ENCODE measurements at regions not wholly inside any gene's neighbourhood (a gene's known extent, or its start where the extent isn't known, plus 50 kb on each side); places are given as distances from the start of the nearest gene placed in this dataset.
A peak's percentile ranks its signal among the peaks of the same experiment; 100 is the strongest.

GRCh38 chr2:66689456-66690051 lies 254.6 kb downstream of the MEIS1 start:
- Histone ChIP-seq H3K4me1 (ENCODE audit: control insufficient read depth in 1 of 2, insufficient read depth in 2 of 2, low read length in 2 of 2) (peaks cover 1 to 2% of the 10 kb centered on the region in 2 experiments), H3K4me2 (ENCODE audit: low read length) (no peak overlapping the region), H3K27ac (ENCODE audit: low read depth, low read length) (no peak overlapping the region), H2BK12ac (ENCODE audit: low read length) (no peak overlapping the region), H3K27me3 (ENCODE audit: insufficient read depth, low read length) (no peaks in the 10 kb centered on the region), H2BK120ac (ENCODE audit: insufficient read depth, low read length, poor library complexity) (no peak overlapping the region), H3K23ac (ENCODE audit: low read length) (no peak overlapping the region), H3K36me3 (ENCODE audit: control insufficient read depth in 1 of 2, insufficient read depth in 2 of 2, low read length in 2 of 2) (no peaks in the 10 kb centered on the region), H2AFZ (ENCODE audit: insufficient read depth, low read length, poor library complexity) (no peak overlapping the region), H4K8ac (ENCODE audit: low read depth, low read length) (no peak overlapping the region), H3K14ac (ENCODE audit: low read length) (no peak overlapping the region), H3K4ac (ENCODE audit: low read depth, low read length) (no peak overlapping the region), H4K91ac (ENCODE audit: low read depth, low read length) (no peak overlapping the region), H3K18ac (ENCODE audit: low read length) (no peak overlapping the region), H3K79me1 (ENCODE audit: low read length) (no peaks in the 10 kb centered on the region), H4K12ac (ENCODE audit: low read depth, low read length) (no peak overlapping the region), H3K4me3 (ENCODE audit: low read depth, low read length) (no peak overlapping the region), H3K79me2 (ENCODE audit: control insufficient read depth, insufficient read depth, low read length, poor library complexity) (no peaks in the 10 kb centered on the region), H2BK5ac (ENCODE audit: low read depth, low read length, poor library complexity) (no peak overlapping the region), H3K9ac (ENCODE audit: low read length) (no peak overlapping the region), H3K9me3 (ENCODE audit: insufficient read depth, low read depth, low read length) (no peaks in the 10 kb centered on the region), H2AK5ac (ENCODE audit: low read length) (no peak overlapping the region)
- WGBS (ENCODE audit: extremely low coverage, insufficient coverage, insufficient read length): no CpG with 5 or more reads among the region's 5 CpGs
- DNase-seq: no peak

GRCh38 chr2:66691031-66691965 lies 256.4 kb downstream of the MEIS1 start:
- Histone ChIP-seq H3K9ac (ENCODE audit: low read length) (no peak overlapping the region), H3K27ac (ENCODE audit: low read depth, low read length) (no peak overlapping the region), H3K4me3 (ENCODE audit: low read depth, low read length) (no peak overlapping the region), H3K27me3 (ENCODE audit: insufficient read depth, low read length) (no peaks in the 10 kb centered on the region), H3K4ac (ENCODE audit: low read depth, low read length) (no peak overlapping the region), H2BK5ac (ENCODE audit: low read depth, low read length, poor library complexity) (no peak overlapping the region), H3K9me3 (ENCODE audit: insufficient read depth, low read depth, low read length) (no peaks in the 10 kb centered on the region), H2AFZ (ENCODE audit: insufficient read depth, low read length, poor library complexity) (no peak overlapping the region), H3K36me3 (ENCODE audit: control insufficient read depth in 1 of 2, insufficient read depth in 2 of 2, low read length in 2 of 2) (no peaks in the 10 kb centered on the region), H4K91ac (ENCODE audit: low read depth, low read length) (no peak overlapping the region), H2AK5ac (ENCODE audit: low read length) (no peak overlapping the region), H3K79me1 (ENCODE audit: low read length) (no peaks in the 10 kb centered on the region), H4K8ac (ENCODE audit: low read depth, low read length) (no peak overlapping the region), H3K14ac (ENCODE audit: low read length) (no peak overlapping the region), H4K12ac (ENCODE audit: low read depth, low read length) (no peak overlapping the region), H3K4me1 (ENCODE audit: control insufficient read depth in 1 of 2, insufficient read depth in 2 of 2, low read length in 2 of 2) (peaks cover 1 to 2% of the 10 kb centered on the region in 2 experiments), H2BK120ac (ENCODE audit: insufficient read depth, low read length, poor library complexity) (no peak overlapping the region), H2BK12ac (ENCODE audit: low read length) (no peak overlapping the region), H3K18ac (ENCODE audit: low read length) (no peak overlapping the region), H3K79me2 (ENCODE audit: control insufficient read depth, insufficient read depth, low read length, poor library complexity) (no peaks in the 10 kb centered on the region), H3K23ac (ENCODE audit: low read length) (no peak overlapping the region), H3K4me2 (ENCODE audit: low read length) (no peak overlapping the region)
- no CpG with 5 or more reads among the region's 10 CpGs for WGBS (ENCODE audit: extremely low coverage, insufficient coverage, insufficient read length)
- no peak for DNase-seq

- Histone ChIP-seq H4K8ac (ENCODE audit: low read depth, low read length) (no peak overlapping the region), H3K4ac (ENCODE audit: low read depth, low read length) (no peak overlapping the region), H3K36me3 (ENCODE audit: control insufficient read depth in 1 of 2, insufficient read depth in 2 of 2, low read length in 2 of 2) (no peaks in the 10 kb centered on the region), H4K12ac (ENCODE audit: low read depth, low read length) (no peak overlapping the region), H2AFZ (ENCODE audit: insufficient read depth, low read length, poor library complexity) (no peak overlapping the region), H3K23ac (ENCODE audit: low read length) (no peak overlapping the region), H3K4me2 (ENCODE audit: low read length) (no peak overlapping the region), H3K9me3 (ENCODE audit: insufficient read depth, low read depth, low read length) (no peaks in the 10 kb centered on the region), H3K9ac (ENCODE audit: low read length) (no peak overlapping the region), H2BK12ac (ENCODE audit: low read length) (no peak overlapping the region), H3K79me1 (ENCODE audit: low read length) (no peaks in the 10 kb centered on the region), H3K18ac (ENCODE audit: low read length) (no peak overlapping the region), H3K4me3 (ENCODE audit: low read depth, low read length) (no peak overlapping the region), H4K91ac (ENCODE audit: low read depth, low read length) (no peak overlapping the region), H3K4me1 (ENCODE audit: control insufficient read depth in 1 of 2, insufficient read depth in 2 of 2, low read length in 2 of 2) (peaks cover 1 to 2% of the 10 kb centered on the region in 2 experiments), H3K27ac (ENCODE audit: low read depth, low read length) (no peak overlapping the region), H2BK120ac (ENCODE audit: insufficient read depth, low read length, poor library complexity) (no peak overlapping the region), H2BK5ac (ENCODE audit: low read depth, low read length, poor library complexity) (no peak overlapping the region), H3K79me2 (ENCODE audit: control insufficient read depth, insufficient read depth, low read length, poor library complexity) (no peaks in the 10 kb centered on the region), H3K14ac (ENCODE audit: low read length) (no peak overlapping the region), H2AK5ac (ENCODE audit: low read length) (no peak overlapping the region), H3K27me3 (ENCODE audit: insufficient read depth, low read length) (no peaks in the 10 kb centered on the region)
- no CpG with 5 or more reads among the region's 7 CpGs for WGBS (ENCODE audit: extremely low coverage, insufficient coverage, insufficient read length)
- DNase-seq: no peak
Observed at GRCh38 chr2:66692521-66693054, 257.7 kb downstream of the MEIS1 start.

GRCh38 chr2:66693076-66693965 lies 258.4 kb downstream of the MEIS1 start:
- H3K4me3 ChIP-seq (ENCODE audit: low read depth, low read length): no peak overlapping the region
- H3K9me3 ChIP-seq (ENCODE audit: insufficient read depth, low read depth, low read length): no peaks in the 10 kb centered on the region
- H3K4me1 ChIP-seq (ENCODE audit: control insufficient read depth in 1 of 2, insufficient read depth in 2 of 2, low read length in 2 of 2): peaks cover 1 to 2% of the 10 kb centered on the region in 2 experiments
- H3K79me1 ChIP-seq (ENCODE audit: low read length): no peaks in the 10 kb centered on the region
- H2AFZ ChIP-seq (ENCODE audit: insufficient read depth, low read length, poor library complexity): no peak overlapping the region
- no CpG with 5 or more reads among the region's 4 CpGs for WGBS (ENCODE audit: extremely low coverage, insufficient coverage, insufficient read length)
- no peak overlapping the region for H2BK5ac ChIP-seq (ENCODE audit: low read depth, low read length, poor library complexity)
- H2BK120ac ChIP-seq (ENCODE audit: insufficient read depth, low read length, poor library complexity): no peak overlapping the region
- no peak overlapping the region for H3K27ac ChIP-seq (ENCODE audit: low read depth, low read length)
- H3K9ac ChIP-seq (ENCODE audit: low read length): no peak overlapping the region
- no peak overlapping the region for H4K91ac ChIP-seq (ENCODE audit: low read depth, low read length)
- peak in 1 of 2 donors; percentile 17 for DNase-seq
- no peaks in the 10 kb centered on the region for H3K27me3 ChIP-seq (ENCODE audit: insufficient read depth, low read length)
- H4K12ac ChIP-seq (ENCODE audit: low read depth, low read length): no peak overlapping the region
- H3K18ac ChIP-seq (ENCODE audit: low read length): no peak overlapping the region
- H3K14ac ChIP-seq (ENCODE audit: low read length): no peak overlapping the region
- no peak overlapping the region for H3K23ac ChIP-seq (ENCODE audit: low read length)
- no peaks in the 10 kb centered on the region for H3K36me3 ChIP-seq (ENCODE audit: control insufficient read depth in 1 of 2, insufficient read depth in 2 of 2, low read length in 2 of 2)
- H4K8ac ChIP-seq (ENCODE audit: low read depth, low read length): no peak overlapping the region
- H3K79me2 ChIP-seq (ENCODE audit: control insufficient read depth, insufficient read depth, low read length, poor library complexity): no peaks in the 10 kb centered on the region
- no peak overlapping the region for H3K4me2 ChIP-seq (ENCODE audit: low read length)
- H3K4ac ChIP-seq (ENCODE audit: low read depth, low read length): no peak overlapping the region
- H2BK12ac ChIP-seq (ENCODE audit: low read length): no peak overlapping the region
- H2AK5ac ChIP-seq (ENCODE audit: low read length): no peak overlapping the region
